Ovary (tissue), 3 donors: ENCODE measurements at regions not wholly inside any gene's neighbourhood (a gene's known extent, or its start where the extent isn't known, plus 50 kb on each side); places are given as distances from the start of the nearest gene placed in this dataset.

ENCODE experiments used
- POLR2A ChIP-seq: fragments of 450-650 bp; IDR thresholded peaks from one replicate; pipeline ENCODE4 v1.6.1; 2017; ENCODE audit warnings: antibody characterized with exemption, mild to moderate bottlenecking, moderate library complexity
- TF ChIP-seq, protein P1 (sequence below), 3 donors: fragments of 450-650 bp in 2 of 3; fragments of 200-600 bp in 1 of 3; IDR thresholded peaks; one replicate each; pipeline versions ENCODE4 v1.5.1 to v1.8.0; 2016 to 2022; ENCODE audit warnings: antibody characterized with exemption in 3 of 3, mild to moderate bottlenecking in 1 of 3
- donor health status: DM: no; HTN: no; CAD: no.

DNA sequence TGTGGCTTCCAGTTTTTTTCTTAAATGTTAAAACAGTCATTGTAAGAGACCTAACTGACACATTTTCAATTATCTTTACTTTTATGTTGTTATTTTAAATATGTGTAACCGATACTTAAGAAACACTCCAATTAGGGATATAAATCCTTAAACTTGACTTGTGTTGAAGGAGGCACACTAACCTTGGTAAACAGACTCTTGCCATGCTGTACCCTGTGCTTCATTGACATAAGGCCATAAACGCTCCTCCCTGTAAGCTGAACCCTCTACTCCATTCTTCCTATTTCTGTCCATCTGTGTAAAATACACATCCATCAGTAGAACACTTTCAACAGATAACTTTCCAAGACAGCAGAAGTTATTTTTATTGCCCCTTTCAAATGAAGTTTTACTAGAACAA, 780.5 kb upstream of the FAM98A start:
- TF ChIP-seq, protein P1, sequence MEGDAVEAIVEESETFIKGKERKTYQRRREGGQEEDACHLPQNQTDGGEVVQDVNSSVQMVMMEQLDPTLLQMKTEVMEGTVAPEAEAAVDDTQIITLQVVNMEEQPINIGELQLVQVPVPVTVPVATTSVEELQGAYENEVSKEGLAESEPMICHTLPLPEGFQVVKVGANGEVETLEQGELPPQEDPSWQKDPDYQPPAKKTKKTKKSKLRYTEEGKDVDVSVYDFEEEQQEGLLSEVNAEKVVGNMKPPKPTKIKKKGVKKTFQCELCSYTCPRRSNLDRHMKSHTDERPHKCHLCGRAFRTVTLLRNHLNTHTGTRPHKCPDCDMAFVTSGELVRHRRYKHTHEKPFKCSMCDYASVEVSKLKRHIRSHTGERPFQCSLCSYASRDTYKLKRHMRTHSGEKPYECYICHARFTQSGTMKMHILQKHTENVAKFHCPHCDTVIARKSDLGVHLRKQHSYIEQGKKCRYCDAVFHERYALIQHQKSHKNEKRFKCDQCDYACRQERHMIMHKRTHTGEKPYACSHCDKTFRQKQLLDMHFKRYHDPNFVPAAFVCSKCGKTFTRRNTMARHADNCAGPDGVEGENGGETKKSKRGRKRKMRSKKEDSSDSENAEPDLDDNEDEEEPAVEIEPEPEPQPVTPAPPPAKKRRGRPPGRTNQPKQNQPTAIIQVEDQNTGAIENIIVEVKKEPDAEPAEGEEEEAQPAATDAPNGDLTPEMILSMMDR (IDR thresholded peaks at IDR 0.05): no peak
- TF ChIP-seq POLR2A: no peak
